Ovary (tissue), 7 donors: ENCODE measurements at regions not wholly inside any gene's neighbourhood (a gene's known extent, or its start where the extent isn't known, plus 50 kb on each side); places are given as distances from the start of the nearest gene placed in this dataset.

Experiments
- DNase-seq, 5 donors: peaks; one replicate each; pipeline ENCODE4 v3.0.0-alpha.2; 2019 to 2020
- H3K27ac ChIP-seq, 2 donors: fragments of 200-600 bp; one replicate each; pipeline versions ENCODE4 v1.5.1 to v1.8.0; 2019 to 2022
- H3K27me3 ChIP-seq: fragments of 200-600 bp; one replicate; pipeline ENCODE4 v1.8.0; 2022
- H3K36me3 ChIP-seq: fragments of 200-600 bp; sonication (generic); one replicate; pipeline ENCODE4 v1.5.1; 2019
- H3K4me1 ChIP-seq: one replicate; pipeline ENCODE4 v1.8.1; 2013; ENCODE audit warnings: mild to moderate bottlenecking, moderate library complexity; ENCODE audit not compliant: insufficient read depth
- H3K4me3 ChIP-seq: fragments of 200-600 bp; sonication (generic); one replicate; pipeline ENCODE4 v1.5.1; 2017
- H3K9me3 ChIP-seq, 2 donors: fragments of 200-600 bp in 1 of 2; sonication (generic) in 1 of 2; one replicate each; pipeline versions ENCODE4 v1.5.1 to v1.8.1; 2013 to 2019; ENCODE audit warnings: mild to moderate bottlenecking in 1 of 2, moderate library complexity in 1 of 2
- CTCF ChIP-seq, 3 donors: fragments of 450-650 bp in 2 of 3; fragments of 200-600 bp in 1 of 3; IDR thresholded peaks; one replicate each; pipeline versions ENCODE4 v1.5.1 to v1.8.0; 2016 to 2022; ENCODE audit warnings: antibody characterized with exemption in 3 of 3, mild to moderate bottlenecking in 1 of 3
- EP300 ChIP-seq: sonication (generic); formaldehyde crosslinking; IDR thresholded peaks from one replicate; pipeline ENCODE4 v1.6.1; 2017; ENCODE audit warnings: antibody characterized with exemption
- POLR2A ChIP-seq: fragments of 450-650 bp; IDR thresholded peaks from one replicate; pipeline ENCODE4 v1.6.1; 2017; ENCODE audit warnings: antibody characterized with exemption, mild to moderate bottlenecking, moderate library complexity
- WGBS, 3 donors: extraction: QIAGEN DNeasy Blood & Tissue Kit in 1 of 3; methylation state at CpG; one replicate each; pipeline versions ENCODE4 v1.1.5 to v1.1.7; 2013 to 2017; 5-methylcytosine and 5-hydroxymethylcytosine counted together
- intact Hi-C, 4 donors: fragments of 100-400 bp; cut with DNase I; formaldehyde crosslinking; loops; one replicate each; pipeline versions ENCODE4 v1.11.0 to v1.15.1; 2022 to 2023
- donor health status: DM: no; HTN: no; CAD: no; lungs with moderate emphysema.
- donor health status: DM: no; HTN: no; CAD: no.
- donor health status: Bipolar disorder and iron deficiency.
- donor health status: DM: no; HTN: no; CAD: no.
- donor health status: DM: yes; HTN: yes; CAD: no.

DNA sequence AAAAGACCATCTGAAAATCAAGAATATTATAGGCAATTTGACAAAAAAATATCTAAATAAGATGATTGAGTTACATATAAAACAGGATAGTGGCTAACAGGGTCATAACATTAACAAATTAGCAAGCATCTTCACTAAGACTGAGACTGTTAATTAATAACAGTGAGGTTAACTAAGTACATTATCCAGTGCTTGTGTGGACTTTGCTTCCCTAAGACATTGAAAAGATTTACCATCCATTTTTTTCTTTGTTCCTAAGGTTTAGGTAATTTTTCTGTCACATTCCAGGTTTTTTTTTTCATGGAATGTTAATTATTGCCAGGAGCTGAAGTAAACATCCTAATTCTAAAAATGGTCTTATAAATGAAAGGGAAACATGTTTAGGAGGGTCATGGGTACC is 227.6 kb downstream of the ANKRD7 start:
- Histone ChIP-seq H3K4me3 (no peak overlapping the region), H3K36me3 (no peaks in the 10 kb centered on the region), H3K27ac (no peak overlapping the region), H3K27me3 (no peaks in the 10 kb centered on the region), H3K9me3 (no peaks in the 10 kb centered on the region), H3K4me1 (no peaks in the 10 kb centered on the region)
- TF ChIP-seq EP300 (no peak), POLR2A (no peak), CTCF (IDR thresholded peaks at IDR 0.05) (no peak)
- DNase-seq = no peak
- intact Hi-C loops = no loop called here

DNA sequence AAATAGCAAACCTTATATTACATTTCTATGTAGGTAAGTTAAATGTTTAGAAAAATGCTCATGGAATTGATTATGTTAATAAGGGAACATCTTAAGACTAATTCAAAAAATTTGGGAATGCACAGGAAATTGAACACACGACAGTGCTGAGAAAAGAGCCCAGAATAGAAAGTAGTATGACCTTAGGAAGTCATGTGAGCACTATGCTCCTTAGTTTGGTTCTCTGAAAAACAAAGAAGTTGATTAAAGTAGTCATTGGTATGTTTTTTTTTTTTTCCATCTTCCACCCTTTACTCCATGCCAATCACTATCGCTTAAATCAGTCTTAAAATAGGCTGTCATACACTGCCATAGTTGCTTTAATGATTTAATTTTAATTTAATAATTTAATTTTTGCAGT is 242.9 kb downstream of the ANKRD7 start:
- Histone ChIP-seq H3K27me3 (no peaks in the 10 kb centered on the region), H3K4me1 (no peaks in the 10 kb centered on the region), H3K9me3 (no peaks in the 10 kb centered on the region), H3K27ac (no peak overlapping the region), H3K36me3 (no peaks in the 10 kb centered on the region), H3K4me3 (no peak overlapping the region)
- 60 to 67% (median 62%) methylated on average over 2 of the region's 2 CpGs for WGBS, 3 donors
- no peak for DNase-seq
- TF ChIP-seq EP300 (no peak), POLR2A (no peak), CTCF (IDR thresholded peaks at IDR 0.05) (no peak)
- intact Hi-C loops = no loop called here

- H3K4me3 ChIP-seq = no peak overlapping the region
- DNase-seq = no peak
- 91 to 96% (median 93%) methylated on average over 3 of the region's 3 CpGs for WGBS, 3 donors
- H3K36me3 ChIP-seq = no peaks in the 10 kb centered on the region
- no peak overlapping the region for H3K27ac ChIP-seq
- no peaks in the 10 kb centered on the region for H3K9me3 ChIP-seq
- no peaks in the 10 kb centered on the region for H3K4me1 ChIP-seq
- no peak for TF ChIP-seq EP300
- TF ChIP-seq CTCF (IDR thresholded peaks at IDR 0.05) = no peak
- TF ChIP-seq POLR2A = no peak
- H3K27me3 ChIP-seq = no peaks in the 10 kb centered on the region
- intact Hi-C loops = no loop called here
These were observed 248.1 kb downstream of the ANKRD7 start for GRCh38 chr7:118472581-118472980.

GRCh38 chr7:118473271-118473670 is 248.8 kb downstream of the ANKRD7 start:
- intact Hi-C loops = no loop called here
- 40 to 57% (median 51%) methylated on average over 5 of the region's 5 CpGs for WGBS, 3 donors
- Histone ChIP-seq H3K4me3 (no peak overlapping the region), H3K36me3 (no peaks in the 10 kb centered on the region), H3K9me3 (no peaks in the 10 kb centered on the region), H3K27ac (no peak overlapping the region), H3K4me1 (no peaks in the 10 kb centered on the region), H3K27me3 (no peaks in the 10 kb centered on the region)
- no peak for DNase-seq
- TF ChIP-seq EP300 (no peak), POLR2A (no peak), CTCF (IDR thresholded peaks at IDR 0.05) (no peak)

GRCh38 chr7:118476036-118476435 is 251.5 kb downstream of the ANKRD7 start:
- no peaks in the 10 kb centered on the region for H3K27me3 ChIP-seq
- no peaks in the 10 kb centered on the region for H3K36me3 ChIP-seq
- intact Hi-C loops = no loop called here
- H3K4me3 ChIP-seq = no peak overlapping the region
- TF ChIP-seq EP300 (no peak), POLR2A (no peak), CTCF (IDR thresholded peaks at IDR 0.05) (no peak)
- no peak for DNase-seq
- no peaks in the 10 kb centered on the region for H3K9me3 ChIP-seq
- no peaks in the 10 kb centered on the region for H3K4me1 ChIP-seq
- H3K27ac ChIP-seq = no peak overlapping the region
- WGBS, 3 donors = 42 to 55% (median 53%) methylated on average over 2 of the region's 2 CpGs
